PC-3 (cell line): ENCODE measurements at regions not wholly inside any gene's neighbourhood (a gene's known extent, or its start where the extent isn't known, plus 50 kb on each side); places are given as distances from the start of the nearest gene placed in this dataset.

Experiments used
- ATAC-seq: fragments of 200-7000 bp; cut with Tn5 transposase; 2 replicates; pipeline ENCODE4 v1.9.1; 2020; ENCODE audit warnings: mild to moderate bottlenecking, moderate library complexity
- BruUV-seq: library from RNA; stranded (reverse); fragments of 400-500 nt; replicated peaks from 2 replicates; lab custom pipeline; 2021; lab: Mats Ljungman, UMichigan
- CTCF ChIA-PET: fragments of 300-600 bp; sonication (Branson Sonifier 250); formaldehyde crosslinking; loops from one replicate; lab custom pipeline; 2022; ENCODE audit warnings: antibody characterized with exemption; lab: Charles Lee
- POLR2A ChIA-PET: fragments of 300-600 bp; sonication (Branson Sonifier 250); formaldehyde crosslinking; loops from one replicate; lab custom pipeline; 2022; ENCODE audit warnings: antibody characterized with exemption; ENCODE audit not compliant: unreplicated experiment; lab: Charles Lee
- DNase-seq: peaks from one replicate; pipeline ENCODE4 v3.0.0-alpha.2; 2015
- H2AFZ ChIP-seq: fragments of 300-600 bp; sonication (generic); 2 replicates; pipeline ENCODE4 v1.6.0; 2016; ENCODE audit warnings: antibody characterized with exemption, low read length
- H3F3A ChIP-seq: fragments of 300-600 bp; sonication (generic); one replicate; pipeline ENCODE4 v1.6.0; 2017; ENCODE audit warnings: antibody characterized with exemption, low read length, control low read depth, mild to moderate bottlenecking; ENCODE audit not compliant: unreplicated experiment
- H3K27ac ChIP-seq: fragments of 300-600 bp; sonication (generic); 2 replicates; pipeline ENCODE4 v1.5.1; 2016; ENCODE audit warnings: mild to moderate bottlenecking, low read length
- H3K27me3 ChIP-seq: fragments of 300-600 bp; sonication (generic); 2 replicates; pipeline ENCODE4 v1.6.1; 2016; ENCODE audit warnings: low read length, mixed read lengths
- H3K36me3 ChIP-seq: fragments of 300-600 bp; sonication (generic); 2 replicates; pipeline ENCODE4 v1.6.1; 2016; ENCODE audit warnings: low read depth, mixed run types, low read length, mixed read lengths
- H3K4me1 ChIP-seq: fragments of 300-600 bp; sonication (generic); 2 replicates; pipeline ENCODE4 v1.5.1; 2016; ENCODE audit warnings: low read length; ENCODE audit not compliant: insufficient read depth
- H3K4me2 ChIP-seq: fragments of 300-600 bp; sonication (generic); 2 replicates; pipeline ENCODE4 v1.6.0; 2016; ENCODE audit warnings: low read length
- H3K4me3 ChIP-seq: fragments of 300-600 bp; sonication (generic); 2 replicates; pipeline ENCODE4 v1.5.1; 2016; ENCODE audit warnings: mild to moderate bottlenecking, low read length, mixed read lengths
- H3K79me2 ChIP-seq: fragments of 300-600 bp; sonication (generic); 2 replicates; pipeline ENCODE4 v1.6.1; 2017; ENCODE audit warnings: low read length, mixed read lengths
- H3K9ac ChIP-seq: fragments of 300-600 bp; sonication (generic); 2 replicates; pipeline ENCODE4 v1.6.0; 2016; ENCODE audit warnings: mild to moderate bottlenecking, low read length
- H3K9me2 ChIP-seq: fragments of 300-600 bp; sonication (generic); replicated peaks from 2 replicates; pipeline ENCODE4 v1.6.1; 2016; ENCODE audit warnings: mixed run types, low read length, mixed read lengths
- H3K9me3 ChIP-seq: fragments of 300-600 bp; sonication (generic); 2 replicates; pipeline ENCODE4 v1.6.1; 2016; ENCODE audit warnings: low read length, mixed read lengths
- H4K20me1 ChIP-seq: fragments of 300-600 bp; sonication (generic); 2 replicates; pipeline ENCODE4 v1.6.1; 2016; ENCODE audit warnings: low read length, mixed read lengths
- CTCF ChIP-seq: fragments of 300-600 bp; sonication (generic); conservative IDR thresholded peaks from 2 replicates; pipeline ENCODE4 v1.5.1; 2017; ENCODE audit warnings: antibody characterized with exemption, low read depth, mild to moderate bottlenecking, low read length
- EZH2 ChIP-seq: fragments of 300-600 bp; sonication (generic); IDR thresholded peaks from one replicate; pipeline ENCODE4 v1.6.1; 2017; ENCODE audit warnings: antibody characterized with exemption, mild to moderate bottlenecking, low read length; ENCODE audit not compliant: unreplicated experiment
- EZH2phosphoT487 ChIP-seq: fragments of 300-600 bp; sonication (generic); IDR thresholded peaks from 2 replicates; pipeline ENCODE4 v1.6.1; 2018; ENCODE audit warnings: mild to moderate bottlenecking, antibody characterized with exemption, low read length, borderline replicate concordance
- intact Hi-C: fragments of 100-400 bp; cut with micrococcal nuclease; formaldehyde crosslinking; loops from 2 replicates; pipeline ENCODE4 v1.9.0; 2023

- Histone ChIP-seq H3K27me3 (no peaks in the 10 kb centered on the region), H3F3A (no peaks in the 10 kb centered on the region), H3K4me2 (no peak overlapping the region), H2AFZ (no peak overlapping the region), H3K9me2 (no peaks in the 10 kb centered on the region), H4K20me1 (no peaks in the 10 kb centered on the region), H3K9ac (no peak overlapping the region), H3K79me2 (no peaks in the 10 kb centered on the region), H3K4me1 (no peaks in the 10 kb centered on the region), H3K36me3 (no peaks in the 10 kb centered on the region), H3K27ac (no peak overlapping the region), H3K4me3 (no peak overlapping the region), H3K9me3 (peaks cover 10% of the 10 kb centered on the region; the same call in 1 of the 2 replicates)
- CTCF ChIA-PET = no interaction called here
- ATAC-seq (no peak), DNase-seq (no peak)
- POLR2A ChIA-PET = no interaction called here
- intact Hi-C loops = no loop called here
- TF ChIP-seq EZH2 = no peak
- no peak for TF ChIP-seq EZH2phosphoT487
- TF ChIP-seq CTCF = no peak
- no TSS peak for BruUV-seq
These were observed 621.3 kb upstream of the DPP6 start for GRCh38 chr7:153430931-153431330.

- no peak for DNase-seq
- no peaks in the 10 kb centered on the region for H3K4me1 ChIP-seq
- H3K27ac ChIP-seq = no peak overlapping the region
- no peaks in the 10 kb centered on the region for H4K20me1 ChIP-seq
- intact Hi-C loops = no loop called here
- no peak for TF ChIP-seq CTCF
- TF ChIP-seq EZH2 = no peak
- TF ChIP-seq EZH2phosphoT487 = no peak
- no peaks in the 10 kb centered on the region for H3K36me3 ChIP-seq
- no peak overlapping the region for H3K4me2 ChIP-seq
- no peaks in the 10 kb centered on the region for H3K79me2 ChIP-seq
- no peak overlapping the region for H3K4me3 ChIP-seq
- no TSS peak for BruUV-seq
- H3F3A ChIP-seq = no peaks in the 10 kb centered on the region
- H2AFZ ChIP-seq = no peak overlapping the region
- no peak for ATAC-seq
- POLR2A ChIA-PET = no interaction called here
- no peaks in the 10 kb centered on the region for H3K27me3 ChIP-seq
- CTCF ChIA-PET = no interaction called here
- no peaks in the 10 kb centered on the region for H3K9me2 ChIP-seq
- H3K9ac ChIP-seq = no peak overlapping the region
- H3K9me3 ChIP-seq = 0 out of 2 replicates have a peak, but pooled peaks cover 6% of the 10 kb centered on the region
These were observed 620.1 kb upstream of the DPP6 start for GRCh38 chr7:153432063-153432462.

GRCh38 chr7:153433223-153433622, 619.0 kb upstream of the DPP6 start:
- H3K36me3 ChIP-seq = no peaks in the 10 kb centered on the region
- H3K27ac ChIP-seq = no peak overlapping the region
- BruUV-seq = no TSS peak
- H3K4me1 ChIP-seq = no peaks in the 10 kb centered on the region
- no peaks in the 10 kb centered on the region for H3K9me2 ChIP-seq
- no peaks in the 10 kb centered on the region for H3F3A ChIP-seq
- H3K79me2 ChIP-seq = no peaks in the 10 kb centered on the region
- no peaks in the 10 kb centered on the region for H3K27me3 ChIP-seq
- H3K9me3 ChIP-seq = 0 out of 2 replicates have a peak, but pooled peaks cover 3% of the 10 kb centered on the region
- no peak overlapping the region for H3K4me2 ChIP-seq
- ATAC-seq (no peak), DNase-seq (no peak)
- H3K4me3 ChIP-seq = no peak overlapping the region
- ChIA-PET POLR2A (no interaction called here), CTCF (no interaction called here)
- intact Hi-C loops = no loop called here
- H4K20me1 ChIP-seq = no peaks in the 10 kb centered on the region
- TF ChIP-seq EZH2 (no peak), CTCF (no peak), EZH2phosphoT487 (no peak)
- H3K9ac ChIP-seq = no peak overlapping the region
- no peak overlapping the region for H2AFZ ChIP-seq
